ENCODE measurements at regions not wholly inside any gene's neighbourhood (a gene's known extent, or its start where the extent isn't known, plus 50 kb on each side); places are given as distances from the start of the nearest gene placed in this dataset.
"Not testable (repeated sequence)": the region's sequence is repeated elsewhere in the genome, so short reads cannot be mapped to it uniquely, and the experiment has no call there.

- in situ Hi-C loops (cut with HindIII; ENCODE audit: low sequenced_read_pairs) = no loop called here
- no peak for DNase-seq (ENCODE audit: low spot score)
Measured at GRCh38 chr10:21061184-21061583, 164.1 kb upstream of the NEBL start.

- in situ Hi-C loops (cut with HindIII; ENCODE audit: low sequenced_read_pairs) = no loop called here
Measured at GRCh38 chr10:21060626-21061025, 163.5 kb upstream of the NEBL start.

GRCh38 chr10:21057989-21058388 lies 160.9 kb upstream of the NEBL start:
- no peak for DNase-seq (ENCODE audit: low spot score)
- in situ Hi-C loops (cut with HindIII; ENCODE audit: low sequenced_read_pairs) = loop anchor here (10.0 kb wide), 1 partner anchor 53 kb away; no protein-coding TSS in a partner anchor

More at GRCh38 chr10:21060626-21061025, 163.5 kb upstream of the NEBL start:
- no peak for DNase-seq (ENCODE audit: low spot score)

- in situ Hi-C loops (cut with HindIII; ENCODE audit: low sequenced_read_pairs) = loop anchor here (10.0 kb wide), 1 partner anchor 53 kb away; no protein-coding TSS in a partner anchor
- no peak for DNase-seq (ENCODE audit: low spot score)
Measured at GRCh38 chr10:21057436-21057835, 160.3 kb upstream of the NEBL start.

- in situ Hi-C loops (cut with HindIII; ENCODE audit: low sequenced_read_pairs) = loop anchor here (10.0 kb wide), 1 partner anchor 52 kb away; no protein-coding TSS in a partner anchor
- no peak for DNase-seq (ENCODE audit: low spot score)
Measured at GRCh38 chr10:21056461-21056860, 159.3 kb upstream of the NEBL start.

GRCh38 chr10:21055339-21056135 lies 158.4 kb upstream of the NEBL start:
- in situ Hi-C loops (cut with HindIII; ENCODE audit: low sequenced_read_pairs) = loop anchor here (10.0 kb wide), 1 partner anchor 51 kb away; no protein-coding TSS in a partner anchor

GRCh38 chr10:21053953-21054690 lies 157.0 kb upstream of the NEBL start:
- DNase-seq (ENCODE audit: low spot score) = no peak
- in situ Hi-C loops (cut with HindIII; ENCODE audit: low sequenced_read_pairs) = loop anchor here (10.0 kb wide), 1 partner anchor 49 kb away; no protein-coding TSS in a partner anchor

More at GRCh38 chr10:21055339-21056135, 158.4 kb upstream of the NEBL start:
- DNase-seq (ENCODE audit: low spot score) = no peak

GRCh38 chr10:21052709-21053104 lies 155.6 kb upstream of the NEBL start:
- in situ Hi-C loops (cut with HindIII; ENCODE audit: low sequenced_read_pairs) = loop anchor here (10.0 kb wide), 1 partner anchor 48 kb away; no protein-coding TSS in a partner anchor
- no peak for DNase-seq (ENCODE audit: low spot score)

GRCh38 chr10:21052072-21052708 lies 155.1 kb upstream of the NEBL start:
- DNase-seq (ENCODE audit: low spot score) = no peak
- in situ Hi-C loops (cut with HindIII; ENCODE audit: low sequenced_read_pairs) = loop anchor here (10.0 kb wide), 1 partner anchor 47 kb away; no protein-coding TSS in a partner anchor

- no peak for DNase-seq (ENCODE audit: low spot score)
- in situ Hi-C loops (cut with HindIII; ENCODE audit: low sequenced_read_pairs) = no loop called here
Measured at GRCh38 chr10:21049482-21049881, 152.4 kb upstream of the NEBL start.

GRCh38 chr10:21048068-21048467 lies 151.0 kb upstream of the NEBL start:
- DNase-seq (ENCODE audit: low spot score) = no peak
- in situ Hi-C loops (cut with HindIII; ENCODE audit: low sequenced_read_pairs) = no loop called here

- in situ Hi-C loops (cut with HindIII; ENCODE audit: low sequenced_read_pairs) = no loop called here
- no peak for DNase-seq (ENCODE audit: low spot score)
Measured at GRCh38 chr10:21047511-21047910, 150.4 kb upstream of the NEBL start.

- in situ Hi-C loops (cut with HindIII; ENCODE audit: low sequenced_read_pairs) = no loop called here
- no peak for DNase-seq (ENCODE audit: low spot score)
Measured at GRCh38 chr10:21047096-21047495, 150.0 kb upstream of the NEBL start.

- no peak for DNase-seq (ENCODE audit: low spot score)
- in situ Hi-C loops (cut with HindIII; ENCODE audit: low sequenced_read_pairs) = no loop called here
Measured at GRCh38 chr10:21043044-21043443, 145.9 kb upstream of the NEBL start.

GRCh38 chr10:21042536-21042935 lies 145.4 kb upstream of the NEBL start:
- in situ Hi-C loops (cut with HindIII; ENCODE audit: low sequenced_read_pairs) = no loop called here
- no peak for DNase-seq (ENCODE audit: low spot score)

- in situ Hi-C loops (cut with HindIII; ENCODE audit: low sequenced_read_pairs) = no loop called here
- no peak for DNase-seq (ENCODE audit: low spot score)
Measured at GRCh38 chr10:21041763-21042458, 144.8 kb upstream of the NEBL start.

GRCh38 chr10:21039721-21040120 lies 142.6 kb upstream of the NEBL start:
- no peak for DNase-seq (ENCODE audit: low spot score)
- in situ Hi-C loops (cut with HindIII; ENCODE audit: low sequenced_read_pairs) = no loop called here

- DNase-seq (ENCODE audit: low spot score) = no peak
Measured at GRCh38 chr10:21036757-21037156, 139.6 kb upstream of the NEBL start.

GRCh38 chr10:21034770-21035169 lies 137.7 kb upstream of the NEBL start:
- in situ Hi-C loops (cut with HindIII; ENCODE audit: low sequenced_read_pairs); DNase-seq (ENCODE audit: low spot score): not testable (repeated sequence)

More at GRCh38 chr10:21036757-21037156, 139.6 kb upstream of the NEBL start:
- in situ Hi-C loops (cut with HindIII; ENCODE audit: low sequenced_read_pairs) = no loop called here
